Activated T-cell treated with anti-CD3 and anti-CD28 coated beads, Interleukin-2, amount 50 U/mL, for 72 hours (primary cell): ENCODE measurements at regions not wholly inside any gene's neighbourhood (a gene's known extent, or its start where the extent isn't known, plus 50 kb on each side); places are given as distances from the start of the nearest gene placed in this dataset.
"Not testable (repeated sequence)": the region's sequence is repeated elsewhere in the genome, so short reads cannot be mapped to it uniquely, and the experiment has no call there.

Experiments used
- ATAC-seq, 2 donors: fragments of 150-1000 bp; cut with Tn5 transposase; replicated peaks in 1 of 2; 2 replicates each; pipeline ENCODE4 v1.10.0; 2021; ENCODE audit warnings: moderate library complexity in 2 of 2, mild to moderate bottlenecking in 1 of 2
- DNase-seq, 2 donors: peaks; one replicate each; pipeline ENCODE4 v3.0.0; 2021 to 2022; ENCODE audit warnings: mixed read lengths in 1 of 2
- H3K27ac Mint-ChIP-seq: one replicate; pipeline ENCODE4 v1.8.0; 2022; ENCODE audit warnings: mild to moderate bottlenecking, moderate library complexity, mixed read lengths
- H3K27me3 Mint-ChIP-seq: one replicate; pipeline ENCODE4 v1.8.0; 2022; ENCODE audit warnings: low read depth, mixed read lengths
- H3K36me3 Mint-ChIP-seq, 2 donors: one replicate each; pipeline ENCODE4 v1.8.0; 2022; ENCODE audit warnings: mixed read lengths in 2 of 2, mild to moderate bottlenecking in 1 of 2; ENCODE audit not compliant: insufficient read depth in 2 of 2
- H3K4me1 Mint-ChIP-seq: one replicate; pipeline ENCODE4 v1.8.0; 2022; ENCODE audit warnings: low read depth, mixed read lengths
- H3K4me3 Mint-ChIP-seq, 2 donors: one replicate each; pipeline ENCODE4 v1.8.0; 2022; ENCODE audit warnings: mild to moderate bottlenecking in 2 of 2, mixed read lengths in 2 of 2, moderate library complexity in 2 of 2
- H3K9me3 Mint-ChIP-seq, 2 donors: one replicate each; pipeline ENCODE4 v1.8.0; 2022; ENCODE audit warnings: mixed read lengths in 2 of 2

DNA sequence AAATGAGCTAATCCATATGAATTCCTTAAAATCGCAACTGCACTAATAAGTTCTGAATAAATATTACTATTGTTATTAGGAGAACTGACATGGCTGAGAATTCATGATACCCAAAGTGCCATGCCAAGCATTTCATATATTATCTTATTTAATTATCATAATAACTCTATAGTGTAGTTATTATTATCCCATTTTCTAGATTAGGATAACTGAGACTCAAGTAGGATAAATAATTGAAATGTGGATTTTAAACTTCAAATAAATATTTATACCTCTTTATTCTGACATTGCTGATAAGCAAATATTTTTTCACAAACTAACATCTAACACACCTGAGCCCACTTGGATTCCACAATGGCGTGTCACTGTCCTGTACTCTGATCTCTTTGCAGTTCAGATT, 492.7 kb downstream of the IRS1 start:
- no peak overlapping the region for H3K27ac Mint-ChIP-seq
- H3K4me1 Mint-ChIP-seq: no peaks in the 10 kb centered on the region
- no peaks in the 10 kb centered on the region for H3K36me3 Mint-ChIP-seq
- ATAC-seq: no peak
- no peaks in the 10 kb centered on the region for H3K9me3 Mint-ChIP-seq
- peaks cover 14% of the 10 kb centered on the region for H3K27me3 Mint-ChIP-seq
- DNase-seq: no peak
- H3K4me3 Mint-ChIP-seq: no peak overlapping the region

DNA sequence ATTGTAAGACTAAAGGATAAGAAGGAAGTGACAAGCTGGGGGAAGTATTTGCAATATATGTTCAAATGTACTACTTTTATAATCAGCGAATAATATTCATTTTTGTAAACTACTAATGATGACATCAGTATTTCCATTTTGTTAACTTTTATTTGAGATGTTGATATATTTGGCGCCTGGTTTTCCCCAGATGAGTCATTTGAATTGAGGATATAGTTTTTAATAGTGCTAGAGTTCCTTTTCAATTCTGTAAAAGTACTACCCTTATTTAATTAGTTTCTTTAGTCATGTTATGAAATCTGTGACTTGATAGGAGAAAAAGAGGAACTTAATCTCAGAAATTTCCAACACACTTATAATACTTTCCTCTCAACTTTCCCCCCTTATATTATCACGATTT, 495.3 kb downstream of the IRS1 start:
- H3K36me3 Mint-ChIP-seq: no peaks in the 10 kb centered on the region
- no peak overlapping the region for H3K4me3 Mint-ChIP-seq
- no peak overlapping the region for H3K27ac Mint-ChIP-seq
- no peaks in the 10 kb centered on the region for H3K4me1 Mint-ChIP-seq
- no peak for ATAC-seq
- no peaks in the 10 kb centered on the region for H3K9me3 Mint-ChIP-seq
- no peak for DNase-seq
- H3K27me3 Mint-ChIP-seq: peaks cover 8% of the 10 kb centered on the region

DNA sequence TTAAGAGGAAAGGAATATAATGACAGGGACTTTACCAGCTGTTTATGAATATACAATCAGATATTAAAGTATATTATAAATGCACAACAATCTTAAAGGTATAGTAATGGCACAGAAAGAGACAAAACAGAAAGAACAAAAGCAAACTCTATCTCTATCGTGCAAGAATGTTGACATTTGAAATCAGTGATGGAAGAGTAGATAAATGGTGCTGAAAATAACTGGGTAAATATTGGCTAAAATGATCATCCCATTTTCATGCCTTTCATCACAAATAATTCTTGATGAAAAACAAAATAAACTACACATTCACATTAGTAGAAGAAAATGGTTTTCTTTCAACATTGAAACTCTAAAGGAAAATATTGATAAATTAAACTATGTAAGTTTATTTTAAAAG, 495.9 kb downstream of the IRS1 start:
- H3K4me3 Mint-ChIP-seq: no peak overlapping the region
- no peaks in the 10 kb centered on the region for H3K4me1 Mint-ChIP-seq

DNA sequence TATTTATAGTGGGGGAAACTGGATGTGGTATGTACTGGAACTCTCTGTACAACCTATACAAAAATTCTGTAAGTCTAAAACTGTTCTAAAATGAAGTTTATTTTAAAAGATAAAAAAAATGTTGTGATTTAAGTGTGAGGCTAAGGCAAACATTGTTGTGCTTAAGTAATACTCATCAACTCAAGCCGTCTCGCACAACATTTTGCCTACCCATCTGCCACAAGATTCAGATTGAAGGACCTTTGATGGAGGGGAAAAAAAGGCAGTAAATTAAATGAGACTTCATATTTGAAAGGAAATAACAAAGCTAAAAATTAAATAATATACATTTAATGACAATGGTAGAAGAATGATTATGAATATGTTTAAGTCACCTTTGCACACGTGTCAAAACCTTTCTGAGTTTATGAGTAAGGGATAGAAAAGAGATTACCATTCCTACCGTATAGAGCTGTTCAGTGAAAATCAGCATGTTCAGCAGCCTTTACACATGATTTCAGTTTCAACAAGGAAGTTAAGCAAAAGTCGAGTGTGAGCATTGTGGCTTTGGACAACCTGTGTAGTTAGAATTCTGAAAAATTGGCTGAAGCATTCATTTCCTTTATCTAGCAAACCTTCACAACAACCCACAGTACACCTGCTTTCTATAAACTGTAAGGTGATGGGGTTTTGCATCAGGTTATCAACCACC, 499.3 kb downstream of the IRS1 start:
- H3K36me3 Mint-ChIP-seq: no peaks in the 10 kb centered on the region
- H3K27ac Mint-ChIP-seq: no peak overlapping the region
- H3K4me3 Mint-ChIP-seq: no peak overlapping the region
- no peaks in the 10 kb centered on the region for H3K9me3 Mint-ChIP-seq
- H3K4me1 Mint-ChIP-seq: no peaks in the 10 kb centered on the region
- no peak for ATAC-seq
- DNase-seq: no peak
- H3K27me3 Mint-ChIP-seq: peaks cover 13% of the 10 kb centered on the region

More for the DNA sequence above, 495.9 kb downstream of the IRS1 start:
- Mint-ChIP-seq H3K27me3 (peaks cover 4% of the 10 kb centered on the region), H3K36me3 (no peaks in the 10 kb centered on the region), H3K27ac (no peak overlapping the region), H3K9me3 (no peaks in the 10 kb centered on the region)
- DNase-seq (no peak), ATAC-seq (no peak)

DNA sequence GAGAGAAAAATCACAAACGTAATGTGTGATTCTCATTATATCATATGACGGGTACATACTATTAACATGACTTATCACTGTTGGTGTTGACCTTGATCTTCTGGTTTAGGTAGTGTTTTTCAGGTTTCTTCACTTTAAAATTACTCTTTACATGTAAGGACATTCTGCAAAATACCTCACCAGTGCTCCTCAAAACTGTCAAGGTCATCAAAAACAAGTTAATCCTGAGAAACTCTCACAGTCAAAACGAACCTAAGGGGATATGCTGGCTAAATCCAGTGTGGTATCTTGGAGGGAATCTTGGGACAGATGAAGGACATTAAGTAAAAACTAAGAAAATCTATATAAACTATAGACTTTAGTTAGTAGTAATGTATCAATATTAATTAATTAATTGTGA, 499.8 kb downstream of the IRS1 start:
- H3K36me3 Mint-ChIP-seq: no peaks in the 10 kb centered on the region
- no peaks in the 10 kb centered on the region for H3K4me1 Mint-ChIP-seq

DNA sequence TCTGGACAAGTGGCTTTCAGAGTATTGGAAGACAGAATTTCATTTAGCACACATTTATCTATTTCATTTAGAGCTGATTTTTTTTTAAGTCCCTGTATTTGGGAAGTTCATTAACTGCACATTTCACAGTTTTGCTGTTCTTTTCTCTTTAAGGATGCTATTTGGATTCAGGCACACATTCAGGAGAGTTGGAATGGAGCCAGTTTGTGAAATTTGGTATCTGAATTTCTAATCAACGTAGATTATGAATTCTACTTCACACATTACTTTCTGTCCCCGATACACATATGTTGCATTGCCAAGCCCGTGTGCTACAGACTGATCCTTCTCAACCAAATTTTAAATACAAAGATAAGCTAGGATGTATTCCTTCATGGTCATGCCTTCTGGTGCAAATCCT, 503.9 kb downstream of the IRS1 start:
- Mint-ChIP-seq H3K9me3 (peaks cover 8% of the 10 kb centered on the region in 2 donors), H3K27me3 (peaks cover 19% of the 10 kb centered on the region), H3K27ac (no peak overlapping the region), H3K4me3 (no peak overlapping the region), H3K4me1 (no peaks in the 10 kb centered on the region), H3K36me3 (peaks cover 0 to 2% of the 10 kb centered on the region in 2 donors)
- DNase-seq (no peak), ATAC-seq (no peak)

More for the DNA sequence above, 499.8 kb downstream of the IRS1 start:
- no peak for DNase-seq
- no peaks in the 10 kb centered on the region for H3K9me3 Mint-ChIP-seq
- H3K27ac Mint-ChIP-seq: no peak overlapping the region
- no peak for ATAC-seq
- H3K27me3 Mint-ChIP-seq: peaks cover 13% of the 10 kb centered on the region
- H3K4me3 Mint-ChIP-seq: no peak overlapping the region

DNA sequence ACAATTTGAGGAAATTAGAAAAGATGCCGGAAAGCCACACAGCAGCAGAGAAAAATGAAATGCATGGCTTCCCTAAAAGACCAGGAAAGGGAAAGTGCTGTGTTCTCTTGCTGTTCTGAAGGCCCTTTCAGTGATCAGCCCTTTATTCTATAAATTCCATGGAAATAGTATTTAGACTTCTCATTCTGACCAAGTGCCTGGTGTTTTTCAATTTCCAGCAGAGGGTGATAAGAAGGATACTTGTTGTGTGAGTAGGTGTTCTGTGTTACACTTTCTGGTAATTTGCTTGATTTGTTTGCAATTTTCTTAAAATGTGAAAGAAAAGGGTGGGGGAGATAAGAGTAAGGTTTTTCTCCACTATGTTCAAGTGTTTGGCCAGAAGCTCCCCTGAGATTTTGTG, 504.5 kb downstream of the IRS1 start:
- no peak overlapping the region for H3K4me3 Mint-ChIP-seq
- no peak for ATAC-seq
- peaks cover 8% of the 10 kb centered on the region in 2 donors for H3K9me3 Mint-ChIP-seq
- peaks cover 0 to 2% of the 10 kb centered on the region in 2 donors for H3K36me3 Mint-ChIP-seq
- no peak for DNase-seq
- peaks cover 19% of the 10 kb centered on the region for H3K27me3 Mint-ChIP-seq
- H3K4me1 Mint-ChIP-seq: no peaks in the 10 kb centered on the region
- H3K27ac Mint-ChIP-seq: no peak overlapping the region

DNA sequence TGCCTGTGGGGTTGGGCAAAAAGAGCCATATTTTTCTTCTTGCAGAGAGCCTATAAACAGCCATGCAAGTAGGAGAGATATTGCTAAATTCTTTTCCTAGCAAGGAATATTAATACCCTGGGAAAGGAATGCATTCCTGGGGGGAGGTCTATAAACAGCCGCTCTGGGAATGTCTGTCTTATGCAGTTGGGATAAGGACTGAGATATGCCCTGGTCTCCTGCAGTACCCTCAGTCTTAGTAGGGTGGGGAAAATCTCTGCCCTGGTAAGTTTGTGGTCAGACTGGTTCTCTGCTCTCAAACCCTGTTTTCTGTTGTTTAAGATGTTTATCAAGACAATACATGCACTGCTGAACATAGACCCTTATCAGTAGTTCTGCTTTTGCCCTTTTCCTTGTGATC, 508.3 kb downstream of the IRS1 start:
- H3K4me1 Mint-ChIP-seq, ATAC-seq, H3K36me3 Mint-ChIP-seq, H3K27ac Mint-ChIP-seq, H3K4me3 Mint-ChIP-seq, DNase-seq: not testable (repeated sequence)
- Mint-ChIP-seq H3K27me3 (peaks cover 14% of the 10 kb centered on the region), H3K9me3 (peaks cover 8 to 11% of the 10 kb centered on the region in 2 donors)

DNA sequence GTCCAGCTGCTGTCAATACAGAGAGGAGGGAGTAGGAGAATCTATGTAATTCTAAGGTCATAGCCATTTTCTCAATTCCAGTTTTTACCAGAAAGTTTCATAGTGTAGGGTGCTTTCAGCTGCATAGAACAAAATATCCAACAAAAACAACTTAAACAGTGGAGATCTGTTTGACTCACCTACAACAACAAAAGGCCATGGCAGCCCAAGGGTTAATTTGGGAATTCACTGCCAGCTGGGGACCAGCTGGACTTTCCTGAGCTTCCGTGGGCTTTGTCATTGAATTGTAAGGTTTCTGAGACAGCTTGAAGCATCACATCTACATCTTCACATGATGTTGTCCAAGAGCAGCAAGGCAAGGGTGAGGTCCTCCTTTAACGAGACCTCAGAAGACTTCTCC, 512.7 kb downstream of the IRS1 start:
- Mint-ChIP-seq H3K36me3 (no peaks in the 10 kb centered on the region), H3K4me1 (no peaks in the 10 kb centered on the region), H3K4me3 (no peak overlapping the region), H3K9me3 (peaks cover 5 to 7% of the 10 kb centered on the region in 2 donors), H3K27ac (no peak overlapping the region), H3K27me3 (peaks cover 13% of the 10 kb centered on the region)
- DNase-seq (no peak), ATAC-seq (no peak)

DNA sequence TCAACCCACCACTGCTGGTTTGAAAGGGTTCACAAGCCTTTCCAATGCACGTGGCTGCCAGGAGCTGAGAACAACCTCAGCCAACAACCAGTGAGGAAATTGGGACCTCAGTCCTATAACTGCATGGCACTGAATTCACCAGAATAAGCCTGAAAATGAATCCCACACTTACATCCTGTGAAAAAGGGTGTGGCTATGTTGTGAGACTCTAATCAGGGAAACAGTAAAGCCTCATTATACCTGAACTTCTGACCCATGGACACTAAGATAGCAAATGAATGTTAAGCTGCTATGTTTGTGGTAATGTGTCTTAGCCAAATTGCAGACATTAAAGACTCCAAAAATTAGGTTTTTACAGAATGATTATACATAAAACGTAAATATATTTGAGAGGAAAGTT, 515.8 kb downstream of the IRS1 start:
- no peaks in the 10 kb centered on the region for H3K36me3 Mint-ChIP-seq
- peaks cover 0 to 1% of the 10 kb centered on the region in 2 donors for H3K9me3 Mint-ChIP-seq
- no peak overlapping the region for H3K27ac Mint-ChIP-seq
- no peak for DNase-seq
- H3K27me3 Mint-ChIP-seq: peaks cover 21% of the 10 kb centered on the region
- no peak for ATAC-seq
- no peaks in the 10 kb centered on the region for H3K4me1 Mint-ChIP-seq
- no peak overlapping the region for H3K4me3 Mint-ChIP-seq

DNA sequence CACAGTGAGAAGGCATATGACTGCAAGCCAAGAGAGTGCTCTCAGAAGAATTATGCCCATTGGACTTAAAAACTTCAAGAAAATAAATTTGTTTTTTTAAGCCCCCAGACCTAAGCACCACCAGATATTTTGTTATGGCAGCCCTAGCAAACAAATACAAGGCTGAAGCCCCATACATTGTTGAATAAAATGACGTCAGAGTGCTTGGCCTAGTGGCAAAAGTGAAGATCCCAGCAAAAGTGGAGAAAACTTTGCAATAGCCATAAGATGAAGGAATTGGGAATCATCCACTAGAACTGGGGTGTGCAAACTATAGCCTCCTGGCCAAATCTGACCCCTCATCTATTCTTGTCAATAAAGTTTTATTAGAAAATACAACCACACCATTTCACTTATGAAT, 517.5 kb downstream of the IRS1 start:
- Mint-ChIP-seq H3K4me1 (no peaks in the 10 kb centered on the region), H3K9me3 (peaks cover 0 to 1% of the 10 kb centered on the region in 2 donors), H3K27ac (no peak overlapping the region), H3K36me3 (no peaks in the 10 kb centered on the region), H3K27me3 (peaks cover 22% of the 10 kb centered on the region), H3K4me3 (no peak overlapping the region)
- DNase-seq (no peak), ATAC-seq (no peak)

DNA sequence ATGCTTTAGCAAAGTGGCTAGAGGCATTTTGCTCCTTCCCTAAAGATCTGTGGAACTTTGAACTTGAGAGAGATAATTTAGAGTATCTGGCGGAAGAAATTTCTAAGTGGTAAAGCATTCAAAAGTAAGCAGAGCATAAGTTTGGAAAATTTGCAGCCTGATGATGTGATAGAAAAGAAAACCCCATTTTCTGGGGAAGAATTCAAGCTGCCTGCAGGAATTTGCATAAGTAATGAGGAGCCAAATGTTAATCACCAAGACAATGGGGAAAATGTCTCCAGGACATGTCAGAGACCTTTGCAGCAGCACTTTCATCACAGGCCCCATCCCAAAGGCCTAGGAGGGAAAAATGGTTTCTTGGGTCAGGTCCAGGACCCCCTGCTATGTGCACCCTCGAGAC, 519.5 kb downstream of the IRS1 start:
- not testable (repeated sequence) for H3K27ac Mint-ChIP-seq, H3K36me3 Mint-ChIP-seq, DNase-seq, ATAC-seq, H3K4me1 Mint-ChIP-seq, H3K9me3 Mint-ChIP-seq, H3K4me3 Mint-ChIP-seq
- H3K27me3 Mint-ChIP-seq: peaks cover 20% of the 10 kb centered on the region

DNA sequence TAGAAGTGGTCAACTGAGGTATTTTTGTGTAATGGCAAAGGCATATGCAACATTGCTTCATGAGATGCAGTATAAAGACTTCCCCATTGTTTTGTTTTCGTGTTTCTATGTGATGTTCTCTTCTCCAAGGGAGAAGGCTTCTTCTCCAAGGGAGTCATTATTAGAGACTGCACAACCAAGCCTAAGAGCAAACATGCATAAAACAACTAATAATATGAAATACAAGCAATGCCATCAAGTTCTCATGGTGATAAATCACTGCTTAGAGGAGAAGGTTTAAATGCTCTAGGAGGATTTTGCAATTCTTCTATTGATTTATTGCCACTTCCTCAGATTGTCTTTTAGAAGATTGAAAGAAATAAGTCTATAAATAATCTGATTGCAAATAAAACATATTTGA, 524.4 kb downstream of the IRS1 start:
- Mint-ChIP-seq H3K27me3 (peaks cover 20% of the 10 kb centered on the region), H3K9me3 (no peaks in the 10 kb centered on the region), H3K4me3 (no peak overlapping the region), H3K4me1 (no peaks in the 10 kb centered on the region), H3K27ac (no peak overlapping the region), H3K36me3 (no peaks in the 10 kb centered on the region)
- no peak for ATAC-seq
- DNase-seq: no peak

DNA sequence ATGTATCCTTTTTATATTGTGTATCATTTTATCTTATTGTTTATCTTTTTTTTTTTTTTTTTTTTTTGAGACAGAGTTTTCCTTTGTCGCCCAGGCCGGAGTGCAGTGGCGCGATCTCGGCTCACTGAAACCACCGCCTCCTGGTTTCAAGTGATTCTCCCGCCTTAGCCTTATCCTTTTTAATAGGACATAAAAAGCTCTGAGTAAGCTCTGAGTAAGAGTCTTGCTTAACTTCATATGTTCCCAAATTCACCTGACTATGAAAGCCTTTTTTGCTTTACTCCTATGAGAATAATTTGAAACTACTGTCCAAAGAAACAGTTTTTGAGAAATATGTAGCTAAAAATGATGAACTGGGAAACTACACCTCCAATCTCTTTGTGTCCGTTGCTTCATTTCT, 525.5 kb downstream of the IRS1 start:
- no peak overlapping the region for H3K4me3 Mint-ChIP-seq
- peaks cover 17% of the 10 kb centered on the region for H3K27me3 Mint-ChIP-seq
- H3K27ac Mint-ChIP-seq: no peak overlapping the region
- no peaks in the 10 kb centered on the region for H3K9me3 Mint-ChIP-seq
- no peak for ATAC-seq
- no peaks in the 10 kb centered on the region for H3K4me1 Mint-ChIP-seq
- DNase-seq: no peak
- no peaks in the 10 kb centered on the region for H3K36me3 Mint-ChIP-seq
